ENCODE measurements at regions not wholly inside any gene's neighbourhood (a gene's known extent, or its start where the extent isn't known, plus 50 kb on each side); places are given as distances from the start of the nearest gene placed in this dataset.

DNA sequence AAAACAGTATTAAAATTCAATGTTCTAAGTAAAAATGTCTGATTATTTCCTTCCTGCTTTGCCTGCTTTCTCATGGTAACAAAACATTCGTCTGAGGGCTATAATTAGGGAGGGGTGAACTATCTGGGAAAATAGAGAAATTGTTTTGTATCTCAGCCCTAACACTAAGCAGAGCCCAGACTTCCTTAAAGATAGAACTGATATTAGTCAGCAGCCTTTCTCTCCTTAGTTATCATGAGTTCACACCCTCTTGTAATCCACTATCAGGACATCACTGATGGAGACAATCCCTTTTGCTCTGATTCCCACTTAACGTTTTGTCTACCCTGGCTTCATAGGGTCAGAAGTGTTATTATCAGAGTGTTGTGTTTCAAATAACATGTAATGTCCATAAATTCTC, 701.1 kb upstream of the ZEB2 start:
- Histone ChIP-seq H3K4me1 (ENCODE audit: control insufficient read depth in 1 of 2, insufficient read depth in 2 of 2, low read length in 2 of 2) (no peaks in the 10 kb centered on the region), H4K20me1 (ENCODE audit: insufficient read depth) (no peaks in the 10 kb centered on the region), H3K9me3 (ENCODE audit: control insufficient read depth in 1 of 2, insufficient read depth in 1 of 2, low read depth in 1 of 2, low read length in 2 of 2) (no peaks in the 10 kb centered on the region), H3K27ac (ENCODE audit: low read depth, low read length) (no peak overlapping the region), H3K79me2 (ENCODE audit: insufficient read depth, low read length) (no peaks in the 10 kb centered on the region), H2AFZ (ENCODE audit: low read depth, low read length, poor library complexity, severe bottlenecking) (no peak overlapping the region), H3K36me3 (ENCODE audit: control insufficient read depth in 1 of 2, insufficient read depth in 2 of 2, low read length in 2 of 2) (no peaks in the 10 kb centered on the region), H3K9ac (ENCODE audit: low read length) (no peak overlapping the region), H3K9me2 (ENCODE audit: insufficient read depth) (no peaks in the 10 kb centered on the region), H3K27me3 (ENCODE audit: insufficient read depth, low read length) (no peaks in the 10 kb centered on the region), H3K4me2 (ENCODE audit: low read length) (no peak overlapping the region), H3K4me3 (replicated peaks in 1 of 2; ENCODE audit: low read depth in 1 of 2, low read length in 2 of 2) (no peak overlapping the region)
- ChIA-PET RAD21 (ENCODE audit: low non-redundant PET in 1 of 2, low total read pairs in 2 of 2, uncharacterized antibody in 2 of 2, unreplicated experiment in 2 of 2) (no interaction called here), POLR2A (no interaction called here), CTCF (no interaction called here)
- no peak for ATAC-seq
- intact Hi-C loops (cut with micrococcal nuclease), result no loop called here
- TF ChIP-seq CTCF (IDR thresholded peaks at IDR 0.05 in 2 of 3, conservative IDR thresholded peaks at IDR 0.05 in 1 of 3; ENCODE audit: borderline replicate concordance in 1 of 3, insufficient read depth in 1 of 3, low read depth in 2 of 3, low read length in 2 of 3), result no peak
- TF ChIP-seq REST (IDR thresholded peaks at IDR 0.05; ENCODE audit: low read depth), result no peak
- no peak for TF ChIP-seq EZH2phosphoT487 (IDR thresholded peaks at IDR 0.05; ENCODE audit: borderline replicate concordance)
- TF ChIP-seq, protein P1, sequence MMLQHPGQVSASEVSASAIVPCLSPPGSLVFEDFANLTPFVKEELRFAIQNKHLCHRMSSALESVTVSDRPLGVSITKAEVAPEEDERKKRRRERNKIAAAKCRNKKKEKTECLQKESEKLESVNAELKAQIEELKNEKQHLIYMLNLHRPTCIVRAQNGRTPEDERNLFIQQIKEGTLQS (IDR thresholded peaks at IDR 0.05), result no peak
- no TSS peak for BruUV-seq (replicated peaks)
- no peak for DNase-seq (ENCODE audit: low read depth, low spot score)
